GM23338 (cell line): ENCODE measurements at regions not wholly inside any gene's neighbourhood (a gene's known extent, or its start where the extent isn't known, plus 50 kb on each side); places are given as distances from the start of the nearest gene placed in this dataset.

Experiments
- ATAC-seq: fragments of 200-7000 bp; cut with Tn5 transposase; 3 replicates; pipeline ENCODE4 v1.9.1; 2020
- DNase-seq: peaks from one replicate; pipeline ENCODE4 v3.0.0-alpha.2; 2015; ENCODE audit warnings: low spot score
- H2AFZ ChIP-seq: fragments of 200-600 bp; sonication (generic); 2 replicates; pipeline ENCODE4 v1.8.0; 2016; ENCODE audit warnings: antibody characterized with exemption, mild to moderate bottlenecking, moderate library complexity
- H3F3A ChIP-seq: fragments of 200-600 bp; sonication (generic); replicated peaks from 2 replicates; pipeline ENCODE4 v1.8.0; 2017; ENCODE audit warnings: antibody characterized with exemption, mixed run types, low read depth
- H3K27ac ChIP-seq: fragments of 200-600 bp; sonication (generic); 2 replicates; pipeline ENCODE4 v1.6.1; 2016; ENCODE audit warnings: low read depth
- H3K27me3 ChIP-seq: fragments of 200-600 bp; sonication (generic); 2 replicates; pipeline ENCODE4 v1.8.0; 2016; ENCODE audit warnings: mild to moderate bottlenecking, mixed run types, moderate library complexity; ENCODE audit not compliant: insufficient read depth
- H3K36me3 ChIP-seq: fragments of 200-600 bp; sonication (generic); 2 replicates; pipeline ENCODE4 v1.8.0; 2016; ENCODE audit warnings: mild to moderate bottlenecking; ENCODE audit not compliant: insufficient read depth
- H3K4me1 ChIP-seq: fragments of 200-600 bp; sonication (generic); 2 replicates; pipeline ENCODE4 v1.8.0; 2016; ENCODE audit warnings: mild to moderate bottlenecking, moderate library complexity; ENCODE audit not compliant: insufficient read depth
- H3K4me2 ChIP-seq: fragments of 200-600 bp; sonication (generic); 2 replicates; pipeline ENCODE4 v1.7.1; 2017; ENCODE audit warnings: mixed run types
- H3K4me3 ChIP-seq: fragments of 200-600 bp; sonication (generic); 2 replicates; pipeline ENCODE4 v1.6.1; 2016; ENCODE audit warnings: mixed run types
- H3K79me2 ChIP-seq: fragments of 200-600 bp; sonication (generic); replicated peaks from 2 replicates; pipeline ENCODE4 v1.8.0; 2017; ENCODE audit warnings: mild to moderate bottlenecking; ENCODE audit not compliant: insufficient read depth
- H3K9me2 ChIP-seq: fragments of 200-600 bp; sonication (generic); 2 replicates; pipeline ENCODE4 v1.8.0; 2017; ENCODE audit not compliant: insufficient read depth
- H4K20me1 ChIP-seq: fragments of 200-600 bp; sonication (generic); replicated peaks from 2 replicates; pipeline ENCODE4 v1.8.0; 2017; ENCODE audit warnings: mild to moderate bottlenecking; ENCODE audit not compliant: insufficient read depth
- H3K27ac Mint-ChIP-seq: 2 replicates; pipeline ENCODE4 v1.8.0; 2020; ENCODE audit warnings: inconsistent platforms, mild to moderate bottlenecking, moderate library complexity, mixed read lengths
- H3K27me3 Mint-ChIP-seq: 3 replicates; pipeline ENCODE4 v1.8.0; 2022; ENCODE audit warnings: low read depth, mild to moderate bottlenecking, moderate library complexity, mixed read lengths, inconsistent platforms; ENCODE audit not compliant: insufficient read depth, poor library complexity
- H3K36me3 Mint-ChIP-seq: 3 replicates; pipeline ENCODE4 v1.8.0; 2021; ENCODE audit warnings: low read depth, mild to moderate bottlenecking, inconsistent platforms, moderate library complexity, mixed read lengths
- H3K4me1 Mint-ChIP-seq: 3 replicates; pipeline ENCODE4 v1.8.0; 2020; ENCODE audit warnings: mild to moderate bottlenecking, inconsistent platforms, mixed read lengths
- H3K4me3 Mint-ChIP-seq: 3 replicates; pipeline ENCODE4 v1.8.0; 2021; ENCODE audit warnings: moderate library complexity, mild to moderate bottlenecking, inconsistent platforms, mixed read lengths
- H3K9me3 Mint-ChIP-seq: 3 replicates; pipeline ENCODE4 v1.8.0; 2020; ENCODE audit warnings: moderate library complexity, mild to moderate bottlenecking, inconsistent platforms, mixed read lengths
- JUNB ChIP-seq: IDR thresholded peaks from one replicate; pipeline ENCODE4 v1.6.1; 2016; ENCODE audit warnings: antibody characterized with exemption; ENCODE audit not compliant: unreplicated experiment
- NANOG ChIP-seq: IDR thresholded peaks from 2 replicates; pipeline ENCODE4 v1.6.1; 2016; ENCODE audit warnings: antibody characterized with exemption, borderline replicate concordance
- ZNF114 ChIP-seq: fragments of 250-450 bp; sonication (Bioruptor Pico); IDR thresholded peaks from 2 replicates; pipeline ENCODE4 v1.5.0; 2020; ENCODE audit warnings: mild to moderate bottlenecking, moderate library complexity
- ZNF462 ChIP-seq: fragments of 250-450 bp; sonication (Bioruptor Pico); IDR thresholded peaks from 2 replicates; pipeline ENCODE4 v1.5.0; 2020; ENCODE audit warnings: mild to moderate bottlenecking, moderate library complexity
- TF ChIP-seq, protein P1 (sequence below): IDR thresholded peaks from 2 replicates; pipeline ENCODE4 v1.6.1; 2016; ENCODE audit warnings: antibody characterized with exemption
- TF ChIP-seq, protein P2 (sequence below): IDR thresholded peaks from one replicate; pipeline ENCODE4 v1.6.1; 2018; ENCODE audit warnings: antibody characterized with exemption; ENCODE audit not compliant: unreplicated experiment

DNA sequence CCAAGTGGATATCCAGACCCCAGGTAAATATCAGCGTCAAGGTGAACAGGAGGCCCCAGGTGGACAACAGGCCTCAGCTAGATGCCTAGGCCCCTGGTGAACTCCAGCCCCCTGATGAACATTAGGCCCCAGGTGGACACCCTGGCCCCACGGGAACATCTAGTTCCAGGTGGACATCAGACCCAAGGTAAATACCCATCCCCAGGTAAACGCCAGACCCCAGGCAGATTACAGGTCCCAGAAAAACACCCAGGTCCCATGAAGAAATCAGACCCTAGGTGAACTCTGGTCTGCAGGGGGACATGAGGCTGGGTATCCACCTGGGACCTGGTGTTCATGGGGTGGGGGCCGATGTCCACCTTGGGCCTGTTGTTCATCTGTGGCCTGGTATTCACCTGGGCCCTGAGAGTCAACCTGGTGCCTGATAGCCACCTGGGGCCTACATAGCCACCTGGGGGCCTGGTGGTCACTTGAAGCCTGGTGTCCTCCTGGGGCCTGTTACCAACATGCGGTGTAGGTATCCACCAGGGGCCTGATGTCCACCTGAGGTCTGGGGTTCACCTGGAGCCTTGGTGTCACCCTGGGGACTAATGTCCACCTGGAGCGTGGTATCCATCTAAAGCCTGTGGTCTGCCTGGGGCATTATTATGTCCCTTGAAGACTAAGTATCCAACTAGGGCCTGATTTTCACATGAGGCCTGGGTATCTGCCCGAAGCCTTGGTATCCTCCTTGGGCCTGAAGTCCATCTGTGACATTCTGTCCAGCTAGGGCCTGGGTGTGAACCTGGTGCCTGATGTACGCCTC, 56.8 kb upstream of the SEPTIN5 start:
- Histone ChIP-seq H3K4me3 (no peak overlapping the region), H3K79me2 (no peaks in the 10 kb centered on the region), H3K4me2 (no peak overlapping the region), H3K36me3 (no peaks in the 10 kb centered on the region), H3K9me2 (peaks cover 25% of the 10 kb centered on the region), H3F3A (no peaks in the 10 kb centered on the region), H4K20me1 (no peaks in the 10 kb centered on the region), H2AFZ (no peak overlapping the region), H3K4me1 (peaks cover 20% of the 10 kb centered on the region), H3K27ac (no peak overlapping the region), H3K27me3 (no peaks in the 10 kb centered on the region)
- Mint-ChIP-seq H3K9me3 (no peaks in the 10 kb centered on the region; the same call in 2 of the 3 replicates), H3K36me3 (no peaks in the 10 kb centered on the region; the same call in 2 of the 3 replicates), H3K27me3 (peaks cover 8% of the 10 kb centered on the region), H3K4me1 (peaks cover 16% of the 10 kb centered on the region), H3K4me3 (no peak overlapping the region), H3K27ac (no peak overlapping the region)
- TF ChIP-seq JUNB = no peak
- TF ChIP-seq NANOG = no peak
- no peak for TF ChIP-seq ZNF114 (CRISPR knock-in tag)
- TF ChIP-seq, protein P1, sequence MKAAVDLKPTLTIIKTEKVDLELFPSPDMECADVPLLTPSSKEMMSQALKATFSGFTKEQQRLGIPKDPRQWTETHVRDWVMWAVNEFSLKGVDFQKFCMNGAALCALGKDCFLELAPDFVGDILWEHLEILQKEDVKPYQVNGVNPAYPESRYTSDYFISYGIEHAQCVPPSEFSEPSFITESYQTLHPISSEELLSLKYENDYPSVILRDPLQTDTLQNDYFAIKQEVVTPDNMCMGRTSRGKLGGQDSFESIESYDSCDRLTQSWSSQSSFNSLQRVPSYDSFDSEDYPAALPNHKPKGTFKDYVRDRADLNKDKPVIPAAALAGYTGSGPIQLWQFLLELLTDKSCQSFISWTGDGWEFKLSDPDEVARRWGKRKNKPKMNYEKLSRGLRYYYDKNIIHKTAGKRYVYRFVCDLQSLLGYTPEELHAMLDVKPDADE = no peak
- no peak for TF ChIP-seq ZNF462 (CRISPR knock-in tag)
- TF ChIP-seq, protein P2, sequence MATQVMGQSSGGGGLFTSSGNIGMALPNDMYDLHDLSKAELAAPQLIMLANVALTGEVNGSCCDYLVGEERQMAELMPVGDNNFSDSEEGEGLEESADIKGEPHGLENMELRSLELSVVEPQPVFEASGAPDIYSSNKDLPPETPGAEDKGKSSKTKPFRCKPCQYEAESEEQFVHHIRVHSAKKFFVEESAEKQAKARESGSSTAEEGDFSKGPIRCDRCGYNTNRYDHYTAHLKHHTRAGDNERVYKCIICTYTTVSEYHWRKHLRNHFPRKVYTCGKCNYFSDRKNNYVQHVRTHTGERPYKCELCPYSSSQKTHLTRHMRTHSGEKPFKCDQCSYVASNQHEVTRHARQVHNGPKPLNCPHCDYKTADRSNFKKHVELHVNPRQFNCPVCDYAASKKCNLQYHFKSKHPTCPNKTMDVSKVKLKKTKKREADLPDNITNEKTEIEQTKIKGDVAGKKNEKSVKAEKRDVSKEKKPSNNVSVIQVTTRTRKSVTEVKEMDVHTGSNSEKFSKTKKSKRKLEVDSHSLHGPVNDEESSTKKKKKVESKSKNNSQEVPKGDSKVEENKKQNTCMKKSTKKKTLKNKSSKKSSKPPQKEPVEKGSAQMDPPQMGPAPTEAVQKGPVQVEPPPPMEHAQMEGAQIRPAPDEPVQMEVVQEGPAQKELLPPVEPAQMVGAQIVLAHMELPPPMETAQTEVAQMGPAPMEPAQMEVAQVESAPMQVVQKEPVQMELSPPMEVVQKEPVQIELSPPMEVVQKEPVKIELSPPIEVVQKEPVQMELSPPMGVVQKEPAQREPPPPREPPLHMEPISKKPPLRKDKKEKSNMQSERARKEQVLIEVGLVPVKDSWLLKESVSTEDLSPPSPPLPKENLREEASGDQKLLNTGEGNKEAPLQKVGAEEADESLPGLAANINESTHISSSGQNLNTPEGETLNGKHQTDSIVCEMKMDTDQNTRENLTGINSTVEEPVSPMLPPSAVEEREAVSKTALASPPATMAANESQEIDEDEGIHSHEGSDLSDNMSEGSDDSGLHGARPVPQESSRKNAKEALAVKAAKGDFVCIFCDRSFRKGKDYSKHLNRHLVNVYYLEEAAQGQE = no peak
- no peak for DNase-seq
- no peak for ATAC-seq
